SKM-1 treated with dmso at 0.1 percent for 144 hours (cell line): ENCODE measurements at regions not wholly inside any gene's neighbourhood (a gene's known extent, or its start where the extent isn't known, plus 50 kb on each side); places are given as distances from the start of the nearest gene placed in this dataset.
"Not testable (repeated sequence)": the region's sequence is repeated elsewhere in the genome, so short reads cannot be mapped to it uniquely, and the experiment has no call there.

Experiments
- DNase-seq: peaks from one replicate; lab custom pipeline; 2025; ENCODE audit not compliant: unreplicated experiment; lab: John Stamatoyannopoulos, UW

DNA sequence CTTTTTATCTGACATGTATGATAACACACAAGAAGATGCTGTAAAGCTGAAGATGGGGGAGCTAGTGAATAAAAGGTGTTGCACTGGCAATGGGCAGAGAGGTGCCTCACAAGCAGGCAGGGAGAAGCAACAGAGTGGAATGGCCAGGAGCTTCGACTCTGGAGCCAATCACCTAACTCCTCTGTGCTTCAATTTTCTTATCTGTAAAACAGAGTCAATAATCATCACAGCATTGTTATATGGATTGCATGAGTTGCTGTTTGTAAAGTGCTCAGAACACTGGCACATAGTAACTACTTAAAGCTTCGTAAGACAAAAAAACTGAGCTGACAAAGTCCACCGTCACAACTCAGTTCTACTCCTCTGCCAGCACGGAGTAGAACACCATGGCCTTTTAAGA lies 254.2 kb upstream of the POM121L12 start:
- no peak for DNase-seq

DNA sequence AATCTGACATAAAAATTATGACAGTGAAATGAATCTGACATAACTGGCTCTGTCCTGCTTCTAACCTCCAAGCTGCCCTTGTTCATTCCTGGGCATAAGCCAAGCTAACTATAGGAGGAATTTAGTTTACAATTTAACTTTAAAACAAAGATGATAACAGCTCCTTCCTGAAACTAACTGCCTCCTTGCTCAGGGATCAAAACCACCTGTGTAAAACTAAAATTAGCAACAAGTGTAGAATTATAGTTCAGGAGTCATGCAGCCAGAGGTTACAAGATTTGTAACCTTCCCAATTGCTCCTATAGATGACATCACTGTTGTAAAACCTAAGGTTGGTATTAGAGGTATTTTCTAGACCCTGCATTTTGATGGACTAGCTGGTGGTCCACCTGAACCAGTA lies 256.4 kb upstream of the POM121L12 start:
- DNase-seq, result no peak

DNA sequence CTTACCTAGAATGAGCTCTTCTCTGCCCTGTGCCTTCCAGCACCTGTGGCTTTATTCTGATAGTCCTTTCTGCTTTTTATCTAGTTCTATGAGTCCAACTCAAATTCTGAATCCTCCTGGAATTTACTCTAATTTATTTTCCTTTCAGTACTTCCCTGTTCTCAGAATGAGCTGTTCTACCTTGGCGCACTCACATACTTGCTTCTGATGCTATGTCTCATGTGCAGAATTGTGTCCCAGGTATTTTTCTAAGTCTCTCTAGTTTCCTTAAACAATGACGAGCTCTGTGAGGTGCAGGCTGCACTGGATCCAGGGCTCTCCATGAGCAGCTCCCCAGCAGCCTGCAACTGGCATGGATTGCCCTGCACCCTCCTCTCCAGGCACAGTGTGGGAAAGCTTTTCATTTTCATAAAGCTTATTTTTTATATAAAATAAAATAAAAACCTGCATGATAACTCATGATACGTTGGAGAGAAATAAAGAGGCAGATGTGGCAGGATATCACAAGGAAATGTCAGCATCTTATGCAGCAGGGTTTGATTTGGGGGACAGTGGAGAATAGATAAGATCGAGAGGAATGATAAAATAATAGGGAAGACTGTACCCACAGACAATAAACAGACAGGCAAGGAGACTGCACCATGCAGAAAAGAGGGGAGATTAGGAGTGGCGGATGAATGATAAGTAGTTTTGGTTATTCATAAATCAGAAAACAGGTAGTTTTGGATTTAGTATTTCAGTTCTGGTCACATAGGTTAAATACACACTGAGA lies 258.2 kb upstream of the POM121L12 start:
- DNase-seq, result no peak

DNA sequence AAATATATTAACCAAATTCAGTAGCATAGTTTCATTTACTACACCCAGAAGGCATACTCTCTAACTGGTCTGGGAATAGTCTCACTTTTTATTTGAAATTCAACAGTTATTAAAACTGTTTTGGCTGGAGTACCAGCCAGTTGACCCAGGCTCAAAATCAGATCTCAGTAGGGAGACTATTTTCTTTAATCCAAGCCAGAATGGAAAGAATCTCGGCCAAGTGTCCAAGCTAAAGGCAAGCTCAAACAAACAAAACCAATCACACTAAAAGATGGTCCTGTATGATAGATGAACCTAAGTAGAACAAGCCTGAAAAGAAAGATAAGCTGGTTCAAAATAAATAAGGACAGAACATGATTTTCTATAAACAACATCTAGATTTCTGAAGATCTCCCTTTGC lies 259.6 kb upstream of the POM121L12 start:
- DNase-seq, result no peak

- DNase-seq, result no peak
Observed at GRCh38 chr7:52771177-52771576, 264.3 kb upstream of the POM121L12 start.

GRCh38 chr7:52764492-52765169 lies 270.8 kb upstream of the POM121L12 start:
- DNase-seq, result no peak

DNA sequence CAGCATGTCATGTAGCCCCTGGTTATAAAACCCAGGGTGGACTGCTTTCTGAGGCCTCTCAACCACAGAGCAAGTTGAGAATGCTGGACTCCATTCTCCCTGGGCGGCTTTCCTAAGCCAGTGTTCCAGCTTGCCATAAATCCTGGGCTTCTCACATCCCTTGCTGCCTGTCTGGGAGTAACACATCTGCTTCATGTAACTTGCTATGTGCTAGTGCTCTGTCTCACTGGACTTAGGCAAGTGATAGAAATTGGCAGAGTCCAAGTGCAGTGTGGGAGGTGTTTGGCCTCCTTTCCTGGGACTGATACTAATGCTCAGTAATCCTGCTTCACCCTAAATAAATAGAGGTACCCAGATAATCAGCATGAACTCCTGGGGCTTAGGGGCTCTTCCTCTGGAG lies 277.1 kb upstream of the POM121L12 start:
- no peak for DNase-seq

- no peak for DNase-seq
Observed at GRCh38 chr7:52753855-52754254, 281.6 kb upstream of the POM121L12 start.

DNA sequence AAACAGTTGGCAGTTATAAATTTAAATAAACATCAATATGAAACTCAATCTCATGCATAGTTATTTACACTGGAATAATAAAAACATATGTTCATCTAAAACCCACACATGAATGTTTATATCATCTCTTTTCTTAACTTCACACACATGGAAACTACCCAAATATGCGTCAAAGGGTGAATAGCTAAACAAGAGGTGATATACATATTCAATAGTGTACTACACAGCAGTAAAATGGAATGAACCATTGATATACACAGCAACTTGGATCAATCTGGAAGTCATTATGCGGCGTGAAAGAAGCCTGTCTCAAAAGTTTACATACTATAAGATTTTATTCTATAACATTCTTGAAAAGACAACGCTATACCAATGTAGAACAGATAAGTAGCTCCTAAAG lies 282.5 kb upstream of the POM121L12 start:
- DNase-seq, result no peak

DNA sequence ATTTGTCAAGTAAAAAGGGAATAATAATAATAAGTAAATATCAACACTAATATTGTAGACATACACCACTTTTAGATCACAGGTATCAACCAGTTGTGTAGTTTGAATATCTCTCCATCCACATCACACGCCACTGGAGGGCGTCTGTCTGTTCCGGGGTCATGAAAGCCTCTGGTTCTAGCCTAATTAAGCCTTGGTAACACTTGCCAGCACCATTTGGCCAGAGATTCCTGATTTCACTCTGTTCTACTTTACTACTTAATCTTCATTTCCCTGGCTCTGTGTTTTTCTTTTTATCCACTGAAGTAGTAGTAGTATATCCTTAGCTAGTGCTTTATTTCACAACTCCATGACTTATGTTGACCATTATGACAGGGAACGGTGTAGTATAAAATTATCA lies 285.6 kb upstream of the POM121L12 start:
- no peak for DNase-seq

- DNase-seq, result no peak
Observed at GRCh38 chr7:52747817-52748216, 287.6 kb upstream of the POM121L12 start.

GRCh38 chr7:52741670-52742290 lies 293.7 kb upstream of the POM121L12 start:
- DNase-seq, result no peak

GRCh38 chr7:52735656-52736055 lies 299.8 kb upstream of the POM121L12 start:
- no peak for DNase-seq

- DNase-seq, result not testable (repeated sequence)
Observed at GRCh38 chr7:52728683-52729082, 306.8 kb upstream of the POM121L12 start.

GRCh38 chr7:52727632-52728031 lies 307.8 kb upstream of the POM121L12 start:
- DNase-seq, result no peak

DNA sequence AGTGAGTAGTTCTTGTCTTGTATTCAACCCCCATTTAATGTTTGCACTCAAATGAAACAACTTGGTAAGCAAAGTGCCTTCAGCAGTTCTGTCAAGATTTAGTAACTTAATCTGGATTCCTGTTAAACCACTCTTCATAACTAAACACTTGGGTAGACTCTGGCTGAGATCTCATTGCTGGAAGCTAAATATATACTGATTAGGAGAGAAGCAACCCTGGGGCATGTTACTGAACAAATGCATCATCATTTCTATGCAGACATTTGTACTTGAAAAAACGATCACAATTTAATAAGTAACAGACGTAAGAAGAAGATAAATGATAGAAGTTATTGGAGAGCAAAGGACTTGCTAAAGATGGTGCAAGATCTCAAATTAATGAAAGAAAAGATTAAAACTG lies 308.4 kb upstream of the POM121L12 start:
- no peak for DNase-seq

DNA sequence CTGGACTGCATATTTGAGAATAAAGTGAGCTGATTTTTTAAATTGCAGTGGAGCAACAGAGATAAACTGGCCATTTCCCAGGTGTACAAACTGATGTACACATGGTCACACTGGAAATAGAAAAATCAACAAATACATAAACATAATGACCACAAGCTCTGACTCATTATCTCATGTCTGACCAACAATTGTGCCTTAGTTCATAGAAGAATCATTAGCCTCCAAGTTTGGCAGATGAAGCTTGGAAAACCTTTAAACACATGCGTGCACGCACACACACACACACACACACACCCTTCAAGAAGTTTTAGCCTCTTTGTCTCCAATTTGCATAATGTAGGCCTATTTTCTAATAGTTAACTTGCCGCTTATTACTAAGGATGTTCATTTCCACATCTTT lies 308.9 kb upstream of the POM121L12 start:
- no peak for DNase-seq

DNA sequence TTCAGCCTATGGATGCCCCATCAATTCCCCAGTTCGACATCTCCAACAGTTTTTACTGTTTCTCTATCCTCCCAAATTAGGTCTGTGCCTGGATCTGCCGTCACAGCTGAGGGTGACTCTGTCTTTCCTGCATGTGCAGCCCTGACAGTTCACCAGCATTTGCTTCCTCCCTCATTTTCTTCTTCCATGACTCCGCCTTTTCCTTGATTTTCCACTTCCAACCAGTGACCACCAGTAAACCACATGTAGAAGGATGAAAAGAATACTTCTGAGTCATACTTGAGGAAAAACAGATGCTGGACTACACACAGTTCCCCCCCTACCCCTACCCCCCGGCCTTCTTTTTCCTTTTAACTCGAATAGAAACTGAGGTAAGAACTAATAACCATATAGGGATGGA lies 311.8 kb upstream of the POM121L12 start:
- no peak for DNase-seq

DNA sequence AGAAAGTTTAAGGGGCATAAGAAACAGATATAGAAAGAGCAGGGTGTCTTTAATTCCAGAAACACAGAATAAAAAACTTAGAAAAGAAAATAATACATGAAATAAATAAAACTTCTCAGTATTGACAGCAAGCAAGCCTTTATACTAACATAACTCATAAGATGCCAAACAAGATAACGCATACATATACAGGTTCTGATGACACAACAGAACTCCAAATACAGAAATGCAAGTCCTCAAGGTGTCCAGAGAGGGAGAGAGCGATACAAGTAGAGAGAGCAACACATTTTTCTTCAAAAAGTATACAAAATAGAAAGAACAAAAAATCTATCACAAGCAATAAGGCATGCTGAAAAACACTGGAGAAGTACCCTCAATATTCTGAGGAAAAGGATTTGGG lies 314.6 kb upstream of the POM121L12 start:
- DNase-seq, result no peak

DNA sequence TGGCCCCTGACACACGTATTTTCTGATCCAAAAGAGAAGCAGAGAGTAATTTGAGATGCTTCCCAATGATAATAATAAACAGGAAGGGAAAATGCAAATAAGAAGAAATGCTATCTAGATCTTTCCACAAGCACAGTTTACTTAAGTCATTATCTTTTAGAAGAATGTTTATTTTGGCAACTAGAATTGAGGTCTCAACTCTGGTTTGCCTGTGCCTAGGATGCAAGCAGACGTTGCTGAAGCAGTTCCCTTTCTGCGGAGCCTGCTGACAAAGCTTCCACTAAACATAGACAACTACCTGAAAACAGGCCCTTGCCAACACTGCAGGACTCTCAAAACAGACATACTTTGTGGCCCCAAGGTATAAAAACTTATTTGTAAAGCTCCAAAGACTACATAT lies 315.8 kb upstream of the POM121L12 start:
- DNase-seq, result no peak

- no peak for DNase-seq
Observed at GRCh38 chr7:52715701-52716100, 319.7 kb upstream of the POM121L12 start.

GRCh38 chr7:52712938-52713337 lies 322.5 kb upstream of the POM121L12 start:
- no peak for DNase-seq
